ENCODE measurements at regions not wholly inside any gene's neighbourhood (a gene's known extent, or its start where the extent isn't known, plus 50 kb on each side); places are given as distances from the start of the nearest gene placed in this dataset.
A peak's percentile ranks its signal among the peaks of the same experiment; 100 is the strongest.

GRCh38 chr5:97694091-97694490, 511.0 kb upstream of the RIOK2 start:
- no peak for DNase-seq (ENCODE audit: extremely low spot score, unreplicated experiment)
- Mint-ChIP-seq H3K36me3 (no peaks in the 10 kb centered on the region), H3K4me1 (ENCODE audit: unreplicated experiment) (no peaks in the 10 kb centered on the region), H3K9me3 (no peaks in the 10 kb centered on the region), H3K27me3 (no peaks in the 10 kb centered on the region), H3K27ac (no peak overlapping the region), H3K4me3 (no peak overlapping the region)
- no peak for TF ChIP-seq CTCF (conservative IDR thresholded peaks at IDR 0.05)

GRCh38 chr5:97714424-97714823, 531.4 kb upstream of the RIOK2 start:
- no peak for TF ChIP-seq CTCF (conservative IDR thresholded peaks at IDR 0.05)
- DNase-seq (ENCODE audit: extremely low spot score, unreplicated experiment): no peak
- no peak overlapping the region for H3K27ac Mint-ChIP-seq
- no peaks in the 10 kb centered on the region for H3K36me3 Mint-ChIP-seq
- no peak overlapping the region for H3K4me3 Mint-ChIP-seq
- H3K27me3 Mint-ChIP-seq: peaks cover 3% of the 10 kb centered on the region
- H3K4me1 Mint-ChIP-seq (ENCODE audit: unreplicated experiment): no peaks in the 10 kb centered on the region
- no peaks in the 10 kb centered on the region for H3K9me3 Mint-ChIP-seq

- no peak for DNase-seq (ENCODE audit: extremely low spot score, unreplicated experiment)
- Mint-ChIP-seq H3K9me3 (no peaks in the 10 kb centered on the region), H3K27ac (no peak overlapping the region), H3K27me3 (no peaks in the 10 kb centered on the region), H3K4me1 (ENCODE audit: unreplicated experiment) (no peaks in the 10 kb centered on the region), H3K4me3 (no peak overlapping the region), H3K36me3 (no peaks in the 10 kb centered on the region)
- TF ChIP-seq CTCF (conservative IDR thresholded peaks at IDR 0.05): peak; percentile 59
Measured at GRCh38 chr5:97726106-97726505, 543.1 kb upstream of the RIOK2 start.

- H3K27ac Mint-ChIP-seq: no peak overlapping the region
- no peaks in the 10 kb centered on the region for H3K27me3 Mint-ChIP-seq
Measured at GRCh38 chr5:97728920-97729319, 545.9 kb upstream of the RIOK2 start.

GRCh38 chr5:97729938-97730337, 546.9 kb upstream of the RIOK2 start:
- no peaks in the 10 kb centered on the region for H3K4me1 Mint-ChIP-seq (ENCODE audit: unreplicated experiment)
- no peak for DNase-seq (ENCODE audit: extremely low spot score, unreplicated experiment)
- H3K27ac Mint-ChIP-seq: no peak overlapping the region
- H3K9me3 Mint-ChIP-seq: no peaks in the 10 kb centered on the region
- no peaks in the 10 kb centered on the region for H3K36me3 Mint-ChIP-seq
- no peaks in the 10 kb centered on the region for H3K27me3 Mint-ChIP-seq
- no peak for TF ChIP-seq CTCF (conservative IDR thresholded peaks at IDR 0.05)
- H3K4me3 Mint-ChIP-seq: no peak overlapping the region

More at GRCh38 chr5:97728920-97729319, 545.9 kb upstream of the RIOK2 start:
- Mint-ChIP-seq H3K4me3 (no peak overlapping the region), H3K9me3 (no peaks in the 10 kb centered on the region), H3K4me1 (ENCODE audit: unreplicated experiment) (no peaks in the 10 kb centered on the region), H3K36me3 (no peaks in the 10 kb centered on the region)
- no peak for DNase-seq (ENCODE audit: extremely low spot score, unreplicated experiment)
- no peak for TF ChIP-seq CTCF (conservative IDR thresholded peaks at IDR 0.05)

GRCh38 chr5:97735209-97735608, 552.2 kb upstream of the RIOK2 start:
- Mint-ChIP-seq H3K4me1 (ENCODE audit: unreplicated experiment) (no peaks in the 10 kb centered on the region), H3K36me3 (no peaks in the 10 kb centered on the region), H3K4me3 (no peak overlapping the region), H3K27ac (no peak overlapping the region), H3K27me3 (no peaks in the 10 kb centered on the region), H3K9me3 (no peaks in the 10 kb centered on the region)
- no peak for DNase-seq (ENCODE audit: extremely low spot score, unreplicated experiment)
- no peak for TF ChIP-seq CTCF (conservative IDR thresholded peaks at IDR 0.05)
